HG03135 (cell line): ENCODE measurements at regions not wholly inside any gene's neighbourhood (a gene's known extent, or its start where the extent isn't known, plus 50 kb on each side); places are given as distances from the start of the nearest gene placed in this dataset.

ENCODE experiments used
- ATAC-seq: cut with Tn5 transposase; IDR thresholded peaks from one replicate; pipeline ENCODE4 v1.9.1; 2021; ENCODE audit warnings: mild to moderate bottlenecking, moderate library complexity; ENCODE audit not compliant: unreplicated experiment

GRCh38 chr6:156167625-156168071 is 609.5 kb upstream of the ARID1B start:
- ATAC-seq = no peak

DNA sequence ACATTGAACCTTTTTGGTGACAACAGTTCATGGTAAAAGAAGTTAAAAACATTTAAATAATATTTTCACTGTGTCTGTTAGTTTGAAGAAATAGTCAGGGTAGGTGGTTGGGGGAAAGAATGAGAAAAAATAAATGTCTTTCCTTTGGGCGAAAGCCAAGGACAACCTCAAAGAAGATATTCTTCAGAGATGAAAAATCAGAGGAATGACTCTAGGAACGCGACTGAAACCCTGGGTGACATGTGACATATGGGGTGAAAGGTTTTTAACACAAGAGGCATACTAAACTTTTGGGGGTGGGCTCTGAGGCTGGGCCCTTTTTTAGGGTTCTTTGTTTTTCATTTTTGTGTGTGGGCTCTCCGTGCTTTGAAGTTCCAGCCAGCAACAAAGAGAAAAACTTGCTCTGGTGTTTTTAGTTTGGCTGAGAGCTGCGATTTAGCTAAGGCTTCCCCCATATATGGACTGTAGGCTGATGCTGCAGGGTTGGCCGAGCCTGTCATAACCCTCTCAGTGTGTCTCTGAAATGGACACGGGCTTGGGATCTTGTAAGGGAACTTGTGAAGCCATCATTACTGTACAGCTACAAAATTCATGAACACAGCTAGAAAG is 610.1 kb upstream of the ARID1B start:
- ATAC-seq = no peak

DNA sequence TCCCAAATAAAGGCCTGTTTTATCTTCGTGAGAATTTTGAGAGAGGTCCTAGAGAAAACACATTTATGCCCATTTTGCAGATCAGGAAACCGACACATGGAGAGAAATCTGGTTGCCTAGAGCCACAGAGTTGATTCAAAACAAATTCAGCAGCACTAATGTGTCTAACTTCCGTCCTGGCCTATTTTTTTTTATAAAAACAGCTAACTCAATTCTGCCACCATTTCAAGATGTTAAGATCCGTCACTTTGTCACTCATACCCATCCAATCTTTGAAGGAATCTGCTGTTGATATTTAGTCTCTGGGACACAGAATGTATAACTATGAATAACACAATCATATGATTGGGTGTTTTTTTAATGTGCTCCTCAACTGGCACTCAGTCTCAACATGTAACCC is 611.1 kb upstream of the ARID1B start:
- no peak for ATAC-seq

GRCh38 chr6:156164701-156165452 is 612.3 kb upstream of the ARID1B start:
- no peak for ATAC-seq

DNA sequence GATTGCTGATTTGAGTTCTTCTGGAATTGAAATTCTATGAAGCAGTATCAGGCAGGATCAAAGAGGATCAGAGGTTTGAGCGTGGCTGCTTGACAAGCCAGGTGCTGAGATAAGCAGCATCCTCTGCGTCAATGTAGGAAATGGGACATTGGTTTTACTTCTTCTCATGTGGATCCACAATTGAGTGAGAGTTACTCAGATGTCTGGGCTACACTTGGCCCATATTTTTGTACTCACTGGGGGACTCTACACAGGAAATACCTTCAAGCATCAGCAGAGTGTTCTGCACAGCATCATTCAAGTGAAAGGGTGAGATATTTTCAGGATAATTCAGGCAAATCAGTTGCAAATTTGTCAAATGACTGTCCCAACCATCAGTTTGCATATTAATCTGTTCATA is 613.9 kb upstream of the ARID1B start:
- no peak for ATAC-seq

DNA sequence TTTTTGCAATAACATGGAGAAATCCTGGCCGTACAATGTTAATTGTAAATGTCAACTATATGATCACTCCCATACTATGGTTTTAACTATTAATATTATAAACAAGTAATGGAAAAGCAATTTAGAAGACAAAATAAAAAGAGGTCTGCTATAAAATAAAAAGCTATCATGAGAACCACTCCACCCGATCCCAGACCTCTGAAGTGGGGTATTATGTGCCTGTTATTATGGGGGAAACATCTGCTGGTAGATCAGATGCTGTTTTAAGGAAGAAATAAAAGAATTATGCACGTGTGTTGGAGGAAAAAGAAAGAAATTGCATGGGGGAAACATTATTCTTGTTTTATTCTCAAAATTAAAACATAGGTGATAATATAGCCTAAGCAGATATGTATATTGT is 615.7 kb upstream of the ARID1B start:
- ATAC-seq = no peak

DNA sequence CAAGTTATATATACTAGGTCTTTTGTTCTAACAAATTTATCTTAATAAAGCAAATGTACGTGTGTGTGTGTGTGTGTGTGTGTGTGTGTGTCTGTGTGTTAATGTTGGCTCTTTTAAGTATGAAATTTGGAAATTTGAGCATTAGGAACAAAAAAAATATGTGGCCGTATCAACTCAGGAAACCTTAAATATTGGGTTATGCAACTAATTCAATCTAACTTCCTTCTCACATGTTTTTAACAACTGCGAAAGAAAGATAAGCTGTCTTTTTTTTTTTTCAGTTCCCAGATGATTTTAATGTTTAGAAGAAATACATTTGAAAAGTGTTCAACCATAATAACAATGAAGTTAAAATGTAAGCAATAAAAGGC is 616.4 kb upstream of the ARID1B start:
- no peak for ATAC-seq

- ATAC-seq = no peak
Observed at GRCh38 chr6:156160007-156160794, 617.0 kb upstream of the ARID1B start.

DNA sequence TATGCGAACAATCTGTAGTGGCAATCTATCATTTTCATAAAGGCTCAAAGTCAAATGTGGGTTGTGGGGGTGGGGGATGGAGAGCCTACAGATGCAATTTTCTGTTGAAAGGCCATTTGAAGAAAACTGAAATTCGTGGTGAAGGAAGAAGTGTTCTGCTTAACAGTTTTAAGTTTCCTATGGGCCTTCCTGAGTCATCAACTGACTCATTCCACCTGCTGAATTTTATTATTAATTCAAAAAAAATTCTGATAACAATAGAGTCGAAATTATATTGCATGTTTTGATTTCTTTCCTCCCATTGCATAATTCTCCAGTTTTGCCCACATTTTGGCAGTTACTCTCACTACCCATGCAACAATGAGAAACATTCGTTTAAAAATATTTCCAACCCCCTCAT is 622.3 kb upstream of the ARID1B start:
- ATAC-seq = no peak

- ATAC-seq = no peak
Observed at GRCh38 chr6:156150391-156150790, 626.8 kb upstream of the ARID1B start.

- no peak for ATAC-seq
Observed at GRCh38 chr6:156146891-156147290, 630.3 kb upstream of the ARID1B start.

DNA sequence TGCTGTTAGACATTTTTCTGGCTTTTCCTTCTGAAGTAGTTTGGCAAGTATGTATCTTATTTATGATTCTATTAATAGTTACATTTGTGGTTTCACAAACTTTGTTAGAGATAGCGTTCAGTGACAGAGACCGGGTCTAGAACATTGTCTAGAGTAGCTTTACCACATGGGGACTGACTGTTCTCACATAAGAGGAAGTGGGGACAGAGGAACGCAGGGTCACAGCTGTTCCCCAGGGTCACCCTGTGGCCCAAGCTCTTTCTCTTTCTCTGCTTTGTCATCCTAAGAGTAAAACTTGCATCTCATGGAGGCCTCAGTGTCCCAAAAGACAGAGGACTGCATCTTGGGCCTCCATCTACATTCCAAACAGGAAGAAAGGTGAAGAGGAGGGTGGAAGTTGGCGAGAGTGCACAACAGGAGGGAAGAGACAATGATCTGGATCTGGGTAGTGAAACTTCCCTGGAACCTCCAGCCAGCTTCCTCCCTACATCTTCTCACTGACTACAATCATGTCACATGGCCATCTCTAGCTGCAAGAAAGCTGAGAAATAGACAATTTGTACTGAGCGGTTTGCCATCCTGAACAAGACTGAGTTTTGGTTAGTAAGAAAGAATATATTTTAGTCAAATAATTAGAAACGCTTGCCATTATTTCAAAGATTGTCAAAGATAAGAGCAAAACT is 645.8 kb upstream of the ARID1B start:
- peak; percentile 99 for ATAC-seq

DNA sequence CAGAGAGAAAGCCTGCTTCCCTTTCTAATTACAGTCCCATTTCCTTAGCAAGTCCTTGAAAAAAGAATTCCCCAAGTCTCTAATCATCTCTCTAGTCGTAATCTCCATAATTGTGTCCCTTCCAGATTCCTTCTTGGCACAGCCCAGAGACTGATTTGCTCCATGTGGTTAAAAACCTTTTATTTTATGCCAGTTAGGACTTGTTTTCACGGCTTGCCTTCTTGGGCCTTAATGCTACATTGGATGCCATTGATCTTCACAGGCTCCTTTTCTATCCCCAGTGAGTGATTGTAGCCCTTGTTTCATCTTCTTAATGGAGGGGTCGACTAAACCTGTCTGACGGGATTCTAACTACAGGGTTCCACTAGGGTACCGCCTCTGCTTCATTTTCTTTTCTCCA is 650.6 kb upstream of the ARID1B start:
- no peak for ATAC-seq

DNA sequence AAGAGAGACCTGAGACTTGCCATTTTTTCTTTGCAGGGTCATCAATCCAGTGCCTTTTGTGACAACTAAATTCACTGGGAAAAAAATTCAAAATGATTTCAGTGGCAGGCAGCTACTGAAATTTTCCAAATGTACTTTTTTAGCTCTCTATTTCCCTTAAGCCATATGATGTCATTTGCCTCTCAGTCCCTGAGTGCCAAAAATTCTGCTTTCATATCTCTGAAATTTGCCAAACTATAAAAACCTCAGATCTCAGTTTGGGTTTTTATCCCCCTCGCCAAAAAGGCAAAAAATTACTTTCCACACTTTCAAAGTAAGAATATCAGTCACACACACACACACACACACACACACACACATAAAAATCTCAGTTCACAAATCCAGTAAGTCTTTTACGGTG is 651.3 kb upstream of the ARID1B start:
- no peak for ATAC-seq

DNA sequence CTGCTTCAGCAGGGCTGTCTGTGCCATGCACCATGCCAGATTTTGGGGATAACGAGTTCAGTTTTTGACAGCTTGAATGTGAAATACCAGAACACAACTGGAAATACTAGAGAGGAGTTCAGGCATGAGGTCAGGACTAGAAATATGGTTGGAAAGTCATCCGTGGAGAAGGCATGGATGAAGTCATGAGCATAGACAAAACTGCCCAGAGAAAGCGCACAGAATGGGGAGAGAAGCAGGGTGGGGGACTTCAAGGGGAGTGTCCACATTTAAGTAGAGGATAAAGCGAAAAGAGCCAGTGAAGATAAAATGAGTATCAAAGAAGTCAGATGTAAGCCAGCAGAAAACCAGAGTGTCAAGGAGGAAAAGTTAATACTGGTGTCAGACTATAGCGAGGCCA is 653.4 kb upstream of the ARID1B start:
- ATAC-seq = no peak

- ATAC-seq = no peak
Observed at GRCh38 chr6:156121973-156122372, 655.2 kb upstream of the ARID1B start.

- no peak for ATAC-seq
Observed at GRCh38 chr6:156114541-156114940, 658.9 kb upstream of the NOX3 start.

GRCh38 chr6:156113631-156114030 is 658.0 kb upstream of the NOX3 start:
- ATAC-seq = no peak

DNA sequence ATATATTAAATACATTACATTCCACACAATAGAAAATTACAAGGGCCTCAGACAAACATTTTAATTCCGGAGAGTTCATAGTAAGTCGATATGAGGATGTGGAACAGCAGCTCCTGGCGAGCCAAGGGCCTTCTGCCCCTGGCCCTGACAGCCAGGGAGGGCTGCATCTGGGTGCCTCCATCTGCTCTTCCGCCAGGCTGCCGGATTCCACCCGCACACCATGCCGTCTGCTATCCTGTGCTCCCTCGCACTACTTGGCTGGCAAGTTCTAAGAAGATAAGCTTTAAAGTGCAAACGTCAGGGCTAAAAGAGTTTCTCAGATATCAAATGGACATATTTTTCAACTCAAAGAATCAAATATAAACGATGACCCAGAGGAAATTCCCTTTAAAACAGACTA is 656.3 kb upstream of the NOX3 start:
- ATAC-seq = no peak

DNA sequence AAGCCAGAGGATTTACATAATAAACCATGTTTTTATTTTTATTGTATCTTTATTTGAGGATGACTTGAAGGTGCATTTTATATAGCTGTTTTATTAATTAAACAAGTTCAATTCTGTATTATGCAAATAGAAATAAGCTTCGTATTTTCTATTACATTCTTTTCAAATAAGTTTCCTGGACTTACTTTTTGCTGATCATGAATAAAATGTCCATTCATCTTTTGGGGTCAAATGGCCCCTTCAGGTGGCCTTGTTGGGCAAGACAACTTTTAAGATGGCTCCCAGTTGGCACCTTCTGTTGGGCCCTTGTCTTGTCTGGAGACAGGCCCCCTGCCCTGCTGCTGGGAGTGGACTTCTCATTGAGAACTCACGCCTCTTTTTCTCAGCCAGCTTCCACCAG is 654.6 kb upstream of the NOX3 start:
- ATAC-seq = no peak

DNA sequence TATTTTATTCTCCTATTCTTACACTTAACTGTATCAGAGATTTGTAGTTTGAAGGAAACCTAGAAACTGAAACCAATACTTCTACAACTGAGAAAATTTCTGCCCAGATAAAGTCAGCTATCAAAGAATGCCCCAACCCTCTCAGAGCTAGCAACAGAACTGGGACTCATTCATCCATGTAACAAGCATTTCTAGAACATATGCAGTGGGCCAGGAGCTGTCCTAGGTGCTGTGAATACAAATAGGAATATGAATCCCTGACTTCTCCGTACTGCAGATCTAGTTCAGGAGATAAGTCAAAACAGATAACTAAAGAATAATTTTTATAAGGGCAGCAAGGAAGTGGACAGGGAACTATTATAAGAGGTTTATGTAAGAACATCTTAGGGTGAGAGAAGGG is 654.1 kb upstream of the NOX3 start:
- ATAC-seq = no peak
